IMR-90 (cell line): ENCODE measurements at regions not wholly inside any gene's neighbourhood (a gene's known extent, or its start where the extent isn't known, plus 50 kb on each side); places are given as distances from the start of the nearest gene placed in this dataset.
A peak's percentile ranks its signal among the peaks of the same experiment; 100 is the strongest.

ENCODE experiments used
- ATAC-seq: fragments of 200-7000 bp; cut with Tn5 transposase; 2 replicates; pipeline ENCODE4 v1.9.1; 2020; ENCODE audit warnings: low read depth, mild to moderate bottlenecking, moderate library complexity
- BruUV-seq: library from RNA; stranded (reverse); fragments of 400-500 nt; replicated peaks from 2 replicates; lab custom pipeline; 2021; lab: Mats Ljungman, UMichigan
- CTCF ChIA-PET: fragments of 300-600 bp; formaldehyde crosslinking; extraction: SDS; loops from one replicate; lab custom pipeline; 2021; ENCODE audit warnings: antibody characterized with exemption; lab: Yijun Ruan, JAX
- POLR2A ChIA-PET: fragments of 300-600 bp; sonication (Branson Sonifier 250); formaldehyde crosslinking; loops from one replicate; lab custom pipeline; 2022; ENCODE audit warnings: antibody characterized with exemption; ENCODE audit not compliant: unreplicated experiment; lab: Charles Lee
- DNase-seq: peaks from one replicate; pipeline ENCODE4 v3.0.0; 2013
- H2AFZ ChIP-seq: replicated peaks from 2 replicates; pipeline ENCODE3; 2013; ENCODE audit warnings: low read length, mild to moderate bottlenecking; ENCODE audit not compliant: poor library complexity
- H2AK5ac ChIP-seq: 2 replicates; pipeline ENCODE4 v1.6.1; 2013; ENCODE audit warnings: low read depth, low read length, inconsistent platforms
- H2AK9ac ChIP-seq: replicated peaks from 2 replicates; pipeline ENCODE3; 2013; ENCODE audit warnings: mild to moderate bottlenecking, low read depth, low read length, moderate library complexity; ENCODE audit not compliant: poor library complexity
- H2BK120ac ChIP-seq: 2 replicates; pipeline ENCODE4 v1.6.1; 2013; ENCODE audit warnings: low read depth, low read length, inconsistent platforms
- H2BK15ac ChIP-seq: 3 replicates; pipeline ENCODE4 v1.6.1; 2013; ENCODE audit warnings: low read depth, low read length, inconsistent platforms
- H2BK20ac ChIP-seq: 2 replicates; pipeline ENCODE4 v1.6.1; 2013; ENCODE audit warnings: low read depth, mild to moderate bottlenecking, inconsistent platforms, low read length, moderate library complexity
- H2BK5ac ChIP-seq: 2 replicates; pipeline ENCODE4 v1.6.1; 2013; ENCODE audit warnings: mild to moderate bottlenecking, low read depth, low read length, inconsistent platforms; ENCODE audit not compliant: poor library complexity, severe bottlenecking
- H3K14ac ChIP-seq: replicated peaks from 2 replicates; pipeline ENCODE4 v1.6.1; 2013; ENCODE audit warnings: low read depth, low read length, inconsistent platforms
- H3K18ac ChIP-seq: 2 replicates; pipeline ENCODE4 v1.6.1; 2013; ENCODE audit warnings: low read depth, low read length, control low read depth
- H3K23ac ChIP-seq: 2 replicates; pipeline ENCODE4 v1.6.1; 2013; ENCODE audit warnings: low read depth, low read length, inconsistent platforms
- H3K27ac ChIP-seq: 2 replicates; pipeline ENCODE4 v1.5.1; 2013; ENCODE audit warnings: mild to moderate bottlenecking, control low read depth, low read length; ENCODE audit not compliant: insufficient read depth
- H3K27me3 ChIP-seq: 2 replicates; pipeline ENCODE4 v1.6.1; 2013; ENCODE audit warnings: low read length; ENCODE audit not compliant: control insufficient read depth, insufficient read depth
- H3K36me3 ChIP-seq: 2 replicates; pipeline ENCODE4 v1.6.1; 2013; ENCODE audit warnings: low read length, mixed read lengths; ENCODE audit not compliant: control insufficient read depth, insufficient read depth
- H3K4ac ChIP-seq: 2 replicates; pipeline ENCODE4 v1.6.1; 2013; ENCODE audit warnings: low read depth, low read length, inconsistent platforms
- H3K4me1 ChIP-seq: 2 replicates; pipeline ENCODE4 v1.6.1; 2013; ENCODE audit warnings: low read length, mixed read lengths; ENCODE audit not compliant: control insufficient read depth, insufficient read depth
- H3K4me2 ChIP-seq: 2 replicates; pipeline ENCODE4 v1.6.1; 2013; ENCODE audit warnings: low read depth, mild to moderate bottlenecking, control low read depth, low read length, moderate library complexity
- H3K4me3 ChIP-seq: 2 replicates; pipeline ENCODE4 v1.5.1; 2013; ENCODE audit warnings: low read depth, mild to moderate bottlenecking, control low read depth, low read length, moderate library complexity; ENCODE audit not compliant: insufficient read depth
- H3K56ac ChIP-seq: 2 replicates; pipeline ENCODE4 v1.6.1; 2013; ENCODE audit warnings: low read length, inconsistent platforms; ENCODE audit not compliant: insufficient read depth; ENCODE audit errors: extremely low read depth
- H3K79me1 ChIP-seq, 2 experiments: 2 replicates each; pipeline ENCODE4 v1.6.1; 2013; ENCODE audit warnings: low read length in 2 of 2, inconsistent platforms in 1 of 2, low read depth in 1 of 2
- H3K9ac ChIP-seq: 2 replicates; pipeline ENCODE4 v1.6.1; 2013; ENCODE audit warnings: low read depth, low read length, control low read depth
- H3K9me1 ChIP-seq: 2 replicates; pipeline ENCODE4 v1.6.1; 2013; ENCODE audit warnings: low read length, inconsistent platforms; ENCODE audit not compliant: insufficient read depth
- H3K9me3 ChIP-seq: 2 replicates; pipeline ENCODE4 v1.6.1; 2013; ENCODE audit warnings: low read length; ENCODE audit not compliant: control insufficient read depth, insufficient read depth
- H4K20me1 ChIP-seq: 2 replicates; pipeline ENCODE4 v1.6.1; 2013; ENCODE audit warnings: low read length, inconsistent platforms; ENCODE audit not compliant: insufficient read depth
- H4K5ac ChIP-seq: 2 replicates; pipeline ENCODE4 v1.6.1; 2013; ENCODE audit warnings: mild to moderate bottlenecking, low read depth, low read length, control low read depth
- H4K8ac ChIP-seq, 2 experiments: 2 replicates each; pipeline ENCODE4 v1.6.1; 2013; ENCODE audit warnings: low read depth in 2 of 2, low read length in 2 of 2, control low read depth in 1 of 2, inconsistent platforms in 1 of 2
- H4K91ac ChIP-seq: 2 replicates; pipeline ENCODE4 v1.6.1; 2013; ENCODE audit warnings: low read depth, low read length, inconsistent platforms; ENCODE audit not compliant: insufficient read depth
- CEBPB ChIP-seq: IDR thresholded peaks from 2 replicates; pipeline ENCODE4 v1.6.1; 2012; ENCODE audit warnings: low read depth, low read length, improper control_type of control experiment
- CHD1 ChIP-seq: IDR thresholded peaks from 2 replicates; pipeline ENCODE4 v1.6.1; 2012; ENCODE audit warnings: low read depth, low read length, improper control_type of control experiment
- MAFK ChIP-seq: IDR thresholded peaks from 2 replicates; pipeline ENCODE4 v1.6.1; 2012; ENCODE audit warnings: low read depth, low read length, improper control_type of control experiment
- POLR2A ChIP-seq: IDR thresholded peaks from 2 replicates; pipeline ENCODE4 v1.6.1; 2012; ENCODE audit warnings: mild to moderate bottlenecking, low read depth, low read length
- SMC3 ChIP-seq: fragments of 150-350 bp; IDR thresholded peaks from 2 replicates; pipeline ENCODE4 v1.6.1; 2016; ENCODE audit warnings: low read depth, mild to moderate bottlenecking, antibody characterized with exemption, low read length, moderate library complexity
- WGBS, 2 experiments: methylation state at CpG; one replicate each; pipeline versions ENCODE4 v1.1.5 to v1.1.7; 2013; ENCODE audit warnings: missing lambda C conversion rate in 2 of 2; ENCODE audit not compliant: insufficient read length in 1 of 2; ENCODE audit errors: extremely low coverage in 2 of 2; 5-methylcytosine and 5-hydroxymethylcytosine counted together
- dilution Hi-C: fragments of 300-500 bp; cut with HindIII; formaldehyde crosslinking; loops from one replicate; pipeline ENCODE4 v1.14.3; 2018; ENCODE audit warnings: low sequenced_read_pairs; ENCODE audit not compliant: unreplicated experiment
- in situ Hi-C: fragments of 300-500 bp; cut with MboI; formaldehyde crosslinking; loops from 3 replicates; pipeline ENCODE4 v1.14.3; 2019; ENCODE audit warnings: low sequenced_read_pairs, inconsistent platforms, mixed read lengths
- intact Hi-C: fragments of 100-400 bp; cut with micrococcal nuclease; formaldehyde crosslinking; loops from 2 replicates; pipeline ENCODE4 v1.10.0; 2022

DNA sequence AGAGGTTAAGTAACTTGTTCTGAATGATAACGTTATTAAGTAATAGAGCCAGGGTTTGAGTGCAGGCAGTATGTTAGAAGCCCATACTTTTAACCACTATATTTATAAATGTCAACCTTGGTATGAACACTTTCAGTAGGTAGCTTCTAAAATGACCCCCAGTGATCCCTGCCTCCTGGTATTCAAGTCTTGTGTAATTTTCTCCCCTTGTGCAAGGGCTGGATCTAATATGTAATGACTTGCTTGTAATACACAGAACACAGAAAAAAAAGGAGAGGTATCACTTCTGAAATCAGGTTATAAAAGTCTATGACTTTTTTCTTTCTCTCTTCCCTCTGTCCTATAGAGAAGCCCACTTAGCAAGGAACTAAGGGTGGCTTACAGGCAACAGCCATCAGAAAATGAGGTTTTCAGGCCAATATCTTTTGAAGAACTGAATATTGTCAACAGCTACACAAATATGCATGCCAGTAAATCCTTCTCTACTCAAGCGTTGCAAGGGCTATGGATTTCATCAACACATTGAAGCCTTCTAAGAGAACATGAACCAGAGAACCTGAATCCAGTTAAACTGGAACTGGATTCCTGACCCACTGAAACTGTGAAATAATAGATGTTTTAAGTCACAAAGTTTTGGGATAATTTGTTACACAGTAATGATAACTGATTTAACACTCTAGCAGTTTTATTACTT is 712.3 kb downstream of the METTL15 start:
- WGBS, 2 experiments, result no CpG with 5 or more reads among the region's 2 CpGs
- in situ Hi-C loops (no loop called here), dilution Hi-C loops (no loop called here), intact Hi-C loops (no loop called here)
- no peaks in the 10 kb centered on the region for H4K20me1 ChIP-seq
- H2AK5ac ChIP-seq, result 0 out of 2 replicates have a peak overlapping the region, but pooled peaks have one; percentile 7
- peak overlapping the region; percentile 38; the same call in 1 of the 2 replicates for H2BK120ac ChIP-seq
- H3K18ac ChIP-seq, result peak overlapping the region; percentile 99; the same call in 1 of the 2 replicates
- 0 out of 2 replicates have a peak overlapping the region, but pooled peaks have one; percentile 37 for H3K27ac ChIP-seq
- no peaks in the 10 kb centered on the region for H3K79me1 ChIP-seq
- H2AK9ac ChIP-seq, result no peak overlapping the region
- peaks cover 7% of the 10 kb centered on the region; the same call in 1 of the 2 replicates for H3K4me1 ChIP-seq
- BruUV-seq, result no TSS peak
- CTCF ChIA-PET, result no interaction called here
- H3K9ac ChIP-seq, result peak overlapping the region; percentile 54; the same call in 1 of the 2 replicates
- peak; percentile 48; the same call in 1 of the 2 replicates for ATAC-seq
- H2AFZ ChIP-seq, result no peak overlapping the region
- peak overlapping the region in 1 of 2 experiments; percentile 22; a peak in 2 of 4 replicates for H4K8ac ChIP-seq
- POLR2A ChIA-PET, result no interaction called here
- no peaks in the 10 kb centered on the region for H3K36me3 ChIP-seq
- peak overlapping the region; percentile 1; the same call in 1 of the 2 replicates for H3K4ac ChIP-seq
- peak overlapping the region; percentile 53 for H2BK5ac ChIP-seq
- peak overlapping the region; percentile 26; the same call in 1 of the 2 replicates for H4K91ac ChIP-seq
- peak overlapping the region; percentile 8; the same call in 1 of the 3 replicates for H2BK15ac ChIP-seq
- peak; percentile 47 for DNase-seq
- no peaks in the 10 kb centered on the region for H3K27me3 ChIP-seq
- TF ChIP-seq POLR2A, result no peak
- TF ChIP-seq SMC3, result no peak
- TF ChIP-seq CHD1, result no peak
- TF ChIP-seq CEBPB, result peak; percentile 50; the same call in 1 of the 2 replicates
- TF ChIP-seq MAFK, result no peak
- H3K56ac ChIP-seq, result no peak overlapping the region
- no peaks in the 10 kb centered on the region; the same call in 1 of the 2 replicates for H3K9me3 ChIP-seq
- peak overlapping the region; percentile 95; the same call in 1 of the 2 replicates for H4K5ac ChIP-seq
- no peaks in the 10 kb centered on the region for H3K9me1 ChIP-seq
- H3K4me2 ChIP-seq, result peak overlapping the region; percentile 59; the same call in 1 of the 2 replicates
- peak overlapping the region; percentile 8; the same call in 1 of the 2 replicates for H3K14ac ChIP-seq
- no peak overlapping the region for H3K23ac ChIP-seq
- peak overlapping the region; percentile 2; the same call in 1 of the 2 replicates for H2BK20ac ChIP-seq
- H3K4me3 ChIP-seq, result no peak overlapping the region
